Mononuclear cell (primary cell): ENCODE measurements at regions not wholly inside any gene's neighbourhood (a gene's known extent, or its start where the extent isn't known, plus 50 kb on each side); places are given as distances from the start of the nearest gene placed in this dataset.

ENCODE experiments used
- H3K27me3 ChIP-seq: 2 replicates; pipeline ENCODE4 v1.6.0; 2011; ENCODE audit warnings: low read length, control low read depth; ENCODE audit not compliant: insufficient read depth
- H3K4me1 ChIP-seq: 2 replicates; pipeline ENCODE4 v1.5.1; 2011; ENCODE audit warnings: mild to moderate bottlenecking, low read length, control low read depth; ENCODE audit not compliant: insufficient read depth
- H3K4me3 ChIP-seq: 2 replicates; pipeline ENCODE4 v1.5.1; 2011; ENCODE audit warnings: mild to moderate bottlenecking, low read length, moderate library complexity
- H3K9me3 ChIP-seq: 2 replicates; pipeline ENCODE4 v1.5.1; 2011; ENCODE audit warnings: low read depth, mild to moderate bottlenecking, control low read depth, low read length

DNA sequence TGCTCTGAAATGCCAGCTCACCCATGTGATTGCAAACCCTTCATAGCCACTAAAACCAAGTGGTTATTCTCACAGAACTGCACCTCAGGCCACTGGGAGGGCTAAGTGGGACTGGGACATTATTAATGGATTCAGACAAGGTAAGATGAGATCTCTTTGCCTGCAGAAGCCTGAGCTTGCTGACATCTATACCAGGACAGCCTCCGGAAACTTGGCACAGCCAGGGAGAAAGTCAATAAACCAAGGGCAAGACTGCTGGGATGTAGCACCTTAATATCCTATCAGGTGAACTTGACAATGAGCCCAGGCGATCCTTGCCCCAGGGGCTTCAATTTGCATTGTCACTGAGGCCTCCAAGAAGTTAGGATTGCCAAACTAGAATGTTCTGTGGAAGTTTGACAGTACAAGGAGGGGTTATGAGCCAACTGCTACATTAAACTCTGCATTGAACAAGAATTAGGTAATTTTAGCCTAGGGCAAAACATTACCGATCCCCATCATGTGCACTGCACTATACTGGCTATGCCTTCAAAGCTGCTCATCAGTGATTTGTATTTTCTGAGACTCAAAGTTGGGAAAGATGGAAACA lies 60.1 kb upstream of the RALGAPA2 start:
- H3K9me3 ChIP-seq: no peaks in the 10 kb centered on the region
- H3K27me3 ChIP-seq: no peaks in the 10 kb centered on the region
- H3K4me3 ChIP-seq: no peak overlapping the region
- no peaks in the 10 kb centered on the region for H3K4me1 ChIP-seq

DNA sequence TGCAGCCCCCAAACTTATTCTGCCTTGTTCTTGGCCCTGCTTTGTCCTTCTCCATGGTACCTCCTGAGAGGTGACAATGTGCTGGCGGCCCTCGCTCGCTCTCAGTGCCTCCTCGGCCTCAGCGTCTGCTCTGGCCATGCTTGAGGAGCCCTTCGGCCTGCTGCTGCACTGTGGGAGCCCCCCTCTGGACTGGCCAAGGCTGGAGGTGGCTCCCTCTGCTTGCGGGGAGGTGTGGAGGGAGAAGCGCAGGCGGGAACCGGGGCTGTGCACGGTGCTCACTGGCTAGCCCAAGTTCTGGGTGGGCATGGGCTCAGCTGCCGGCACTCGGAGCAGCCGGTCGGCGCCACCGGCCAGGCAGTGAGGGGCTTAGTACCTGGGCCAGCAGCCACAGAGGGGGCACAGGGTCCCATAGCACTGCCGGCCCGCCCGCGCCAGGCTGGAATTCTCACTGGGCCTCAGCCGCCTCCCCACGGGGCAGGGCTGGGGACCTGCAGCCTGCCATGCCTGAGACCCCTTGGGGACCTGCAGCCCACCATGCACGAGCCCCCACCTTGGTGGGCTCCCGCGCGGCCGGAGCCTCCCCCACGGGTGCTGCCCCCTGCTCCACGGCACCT lies 55.9 kb upstream of the RALGAPA2 start:
- H3K27me3 ChIP-seq: no peaks in the 10 kb centered on the region
- H3K9me3 ChIP-seq: no peaks in the 10 kb centered on the region
- no peak overlapping the region for H3K4me3 ChIP-seq
- H3K4me1 ChIP-seq: no peaks in the 10 kb centered on the region

DNA sequence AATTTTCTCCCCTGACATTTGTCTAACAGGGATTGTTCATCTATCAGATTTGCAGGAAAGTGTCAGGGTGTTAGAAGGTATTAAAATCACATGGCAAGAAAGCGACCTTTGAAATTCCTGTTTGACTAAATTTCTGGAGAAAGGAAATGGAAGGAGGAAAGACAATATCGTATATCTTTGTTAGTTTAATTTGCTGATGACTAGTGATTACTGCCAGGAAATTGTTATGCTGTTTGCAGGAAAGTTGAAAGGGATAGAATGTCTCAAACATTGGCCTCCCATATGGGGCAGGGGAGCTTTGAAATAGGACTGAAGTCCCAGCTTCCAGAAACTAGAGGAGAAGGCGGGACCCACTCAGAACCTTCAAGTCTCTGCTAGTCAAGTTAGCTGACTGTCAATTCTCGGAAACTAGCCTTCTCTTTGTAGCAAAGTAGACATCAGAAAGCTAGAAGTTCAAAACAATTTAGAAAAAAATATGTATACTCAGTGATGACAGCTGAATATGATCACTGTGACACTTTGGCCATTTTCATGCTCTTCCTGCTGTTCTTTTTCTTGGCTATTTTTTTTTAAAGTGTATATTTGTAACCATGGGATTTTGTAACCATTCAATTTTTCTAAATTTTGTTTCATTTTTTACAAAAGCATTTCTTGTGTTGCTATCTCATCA lies 53.4 kb upstream of the RALGAPA2 start:
- Histone ChIP-seq H3K4me1 (peaks cover 16% of the 10 kb centered on the region), H3K4me3 (no peak overlapping the region), H3K9me3 (no peaks in the 10 kb centered on the region), H3K27me3 (no peaks in the 10 kb centered on the region)

DNA sequence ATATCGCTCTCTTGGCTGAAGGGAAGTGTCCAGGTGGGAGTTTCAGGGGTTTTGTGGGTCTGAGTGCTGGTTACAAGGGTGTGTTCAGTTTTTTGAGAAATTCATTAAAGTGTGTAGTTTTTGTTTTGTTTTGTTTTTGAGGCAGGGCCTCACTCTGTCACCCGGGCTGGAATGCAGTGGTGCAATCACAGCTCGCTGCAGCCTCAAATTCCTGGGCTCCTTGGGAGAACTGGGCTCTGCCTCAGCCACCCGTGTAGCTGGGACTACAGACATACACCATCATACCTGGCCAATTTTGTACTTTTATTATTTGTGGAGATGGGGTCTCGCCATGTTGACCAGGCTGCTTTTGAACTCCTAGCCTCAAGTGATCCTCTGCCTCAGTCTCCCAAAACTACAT lies 51.2 kb upstream of the RALGAPA2 start:
- Histone ChIP-seq H3K9me3 (no peaks in the 10 kb centered on the region), H3K4me1 (peaks cover 23% of the 10 kb centered on the region), H3K4me3 (no peak overlapping the region), H3K27me3 (no peaks in the 10 kb centered on the region)
